HepG2 (cell line): ENCODE measurements at regions not wholly inside any gene's neighbourhood (a gene's known extent, or its start where the extent isn't known, plus 50 kb on each side); places are given as distances from the start of the nearest gene placed in this dataset.

Experiments used
- ATAC-seq: fragments of 200-7000 bp; cut with Tn5 transposase; 3 replicates; pipeline ENCODE4 v1.9.1; 2020; ENCODE audit warnings: mild to moderate bottlenecking, moderate library complexity
- BruUV-seq: library from RNA; stranded (reverse); fragments of 400-500 nt; replicated peaks from 2 replicates; lab custom pipeline; 2021; lab: Mats Ljungman, UMichigan
- CTCF ChIA-PET: fragments of 300-600 bp; formaldehyde crosslinking; extraction: SDS; loops from one replicate; lab custom pipeline; 2021; ENCODE audit warnings: low total read pairs, inconsistent platforms, low intra/inter-chr PET ratio; lab: Yijun Ruan, JAX
- POLR2A ChIA-PET: fragments of 350-600 bp; sonication (Branson Sonifier 250); formaldehyde crosslinking; loops from one replicate; lab custom pipeline; 2020; ENCODE audit warnings: antibody characterized with exemption, inconsistent platforms; lab: Yijun Ruan, JAX
- DNase-seq: peaks from one replicate; pipeline ENCODE4 v3.0.0-alpha.2; 2015; ENCODE audit warnings: low spot score
- FAIRE-seq: peaks from 3 replicates; lab custom pipeline; 2011; peaks lifted over from hg19 to GRCh38; lab: Jason Lieb, UNC
- H2AFZ ChIP-seq: one replicate; pipeline ENCODE4 v1.6.1; 2011; ENCODE audit warnings: low read length, inconsistent platforms
- H3K27ac ChIP-seq: fragments of 300-600 bp; 3 replicates; pipeline ENCODE4 v1.8.0; 2011; ENCODE audit warnings: mixed run types, mild to moderate bottlenecking, mixed read lengths, low read length, inconsistent platforms; ENCODE audit not compliant: insufficient read depth; ENCODE audit errors: extremely low read length
- H3K27me3 ChIP-seq, 2 experiments: fragments of 200-600 bp in 1 of 2; 2 replicates in 1 of 2; 3 replicates in 1 of 2; pipeline versions ENCODE4 v1.6.0 to v1.8.0; 2011; ENCODE audit warnings: low read length in 2 of 2, mild to moderate bottlenecking in 2 of 2, moderate library complexity in 2 of 2, inconsistent platforms in 1 of 2; ENCODE audit not compliant: insufficient read depth in 2 of 2, control insufficient read depth in 1 of 2
- H3K36me3 ChIP-seq, 2 experiments: fragments of 200-600 bp in 1 of 2; replicated peaks in 1 of 2; 2 replicates in 1 of 2; 3 replicates in 1 of 2; pipeline versions ENCODE4 v1.5.1 to v1.8.0; 2011; ENCODE audit warnings: low read length in 2 of 2, inconsistent platforms in 1 of 2; ENCODE audit not compliant: insufficient read depth in 2 of 2, control insufficient read depth in 1 of 2
- H3K4me1 ChIP-seq: 2 replicates; pipeline ENCODE4 v1.5.1; 2012; ENCODE audit warnings: low read length, inconsistent platforms; ENCODE audit not compliant: insufficient read depth
- H3K4me2 ChIP-seq: 2 replicates; pipeline ENCODE4 v1.6.0; 2011; ENCODE audit warnings: low read depth, low read length, inconsistent platforms
- H3K4me3 ChIP-seq, 3 experiments: fragments of 200-600 bp in 1 of 3; sonication (generic), shearing (Covaris generic) in 1 of 3; replicated peaks in 1 of 3; 2 replicates each; pipeline ENCODE4 v1.5.1; 2011 to 2016; ENCODE audit warnings: low read length in 3 of 3, inconsistent platforms in 2 of 3, low read depth in 2 of 3, mild to moderate bottlenecking in 2 of 3, control low read depth in 1 of 3, mixed read lengths in 1 of 3; ENCODE audit not compliant: insufficient read depth in 1 of 3
- H3K79me2 ChIP-seq: one replicate; pipeline ENCODE4 v1.6.1; 2011; ENCODE audit warnings: low read length, inconsistent platforms; ENCODE audit not compliant: insufficient read depth
- H3K9ac ChIP-seq: 2 replicates; pipeline ENCODE4 v1.6.0; 2011; ENCODE audit warnings: mild to moderate bottlenecking, low read depth, low read length, inconsistent platforms; ENCODE audit not compliant: insufficient read depth
- H3K9me3 ChIP-seq: 2 replicates; pipeline ENCODE4 v1.5.1; 2012; ENCODE audit warnings: mild to moderate bottlenecking, low read length
- H4K20me1 ChIP-seq: 2 replicates; pipeline ENCODE4 v1.6.0; 2011; ENCODE audit warnings: inconsistent platforms, mild to moderate bottlenecking, low read length, moderate library complexity; ENCODE audit not compliant: insufficient read depth
- ADNP ChIP-seq: sonication (generic); formaldehyde crosslinking; IDR thresholded peaks from 2 replicates; pipeline ENCODE4 v1.4.0; 2020; ENCODE audit warnings: missing genetic modification reagents
- CCAR2 ChIP-seq: fragments of 200-400 bp; formaldehyde crosslinking; optimal IDR thresholded peaks from 2 replicates; pipeline ENCODE3; 2018; ENCODE audit warnings: low read depth, mild to moderate bottlenecking, low read length, moderate library complexity
- CHCHD3 ChIP-seq: sonication (generic); formaldehyde crosslinking; IDR thresholded peaks from 2 replicates; pipeline ENCODE4 v1.8.0; 2022; ENCODE audit warnings: mild to moderate bottlenecking, missing genetic modification reagents, moderate library complexity
- CREM ChIP-seq, 2 experiments: sonication (generic) in 1 of 2; formaldehyde crosslinking in 1 of 2; IDR thresholded peaks; 2 replicates each; pipeline versions ENCODE4 v1.4.0 to v1.6.1; 2016 to 2020; ENCODE audit warnings: antibody characterized with exemption in 1 of 2, mild to moderate bottlenecking in 1 of 2, missing genetic modification reagents in 1 of 2
- PHF5A ChIP-seq: IDR thresholded peaks from one replicate; pipeline ENCODE4 v1.6.1; 2018; ENCODE audit warnings: low read depth, missing genetic modification reagents; ENCODE audit not compliant: unreplicated experiment
- RBM22 ChIP-seq: fragments of 200-400 bp; formaldehyde crosslinking; optimal IDR thresholded peaks from 2 replicates; pipeline ENCODE3; 2017; ENCODE audit warnings: mild to moderate bottlenecking, low read length, moderate library complexity
- SOX5 ChIP-seq: IDR thresholded peaks from 2 replicates; pipeline ENCODE4 v1.6.1; 2016; ENCODE audit warnings: borderline replicate concordance
- ZNF547 ChIP-seq: sonication (generic); formaldehyde crosslinking; IDR thresholded peaks from 2 replicates; pipeline ENCODE4 v1.5.1; 2020; ENCODE audit warnings: mild to moderate bottlenecking, missing genetic modification reagents
- ZSCAN9 ChIP-seq: IDR thresholded peaks from 2 replicates; pipeline ENCODE4 v1.6.1; 2016; ENCODE audit warnings: borderline replicate concordance
- WGBS: methylation state at CpG from one replicate; pipeline ENCODE4 v1.1.6; 2017; ENCODE audit warnings: low lambda C conversion rate; 5-methylcytosine and 5-hydroxymethylcytosine counted together
- in situ Hi-C: cut with HindIII; loops from 2 replicates; pipeline ENCODE4 v1.10.0; 2017; ENCODE audit warnings: low pct_unique_long_range_greater_than_20kb; ENCODE audit not compliant: extremely low pct_ligation_motif_present
- intact Hi-C: fragments of 100-400 bp; cut with micrococcal nuclease; formaldehyde crosslinking; loops from one replicate; pipeline ENCODE4 v1.10.0; 2022; ENCODE audit not compliant: unreplicated experiment
- TF ChIP-seq, protein P1 (sequence below): sonication (generic); formaldehyde crosslinking; IDR thresholded peaks from 2 replicates; pipeline ENCODE4 v1.4.0; 2020; ENCODE audit warnings: missing genetic modification reagents, borderline replicate concordance
- TF ChIP-seq, protein P2 (sequence below): sonication (generic); formaldehyde crosslinking; IDR thresholded peaks from 2 replicates; pipeline ENCODE4 v1.4.0; 2020; ENCODE audit warnings: mild to moderate bottlenecking, missing genetic modification reagents
- TF ChIP-seq, protein P3 (sequence below): sonication (generic); formaldehyde crosslinking; IDR thresholded peaks from 2 replicates; pipeline ENCODE4 v1.5.0; 2020; ENCODE audit warnings: missing genetic modification reagents

DNA sequence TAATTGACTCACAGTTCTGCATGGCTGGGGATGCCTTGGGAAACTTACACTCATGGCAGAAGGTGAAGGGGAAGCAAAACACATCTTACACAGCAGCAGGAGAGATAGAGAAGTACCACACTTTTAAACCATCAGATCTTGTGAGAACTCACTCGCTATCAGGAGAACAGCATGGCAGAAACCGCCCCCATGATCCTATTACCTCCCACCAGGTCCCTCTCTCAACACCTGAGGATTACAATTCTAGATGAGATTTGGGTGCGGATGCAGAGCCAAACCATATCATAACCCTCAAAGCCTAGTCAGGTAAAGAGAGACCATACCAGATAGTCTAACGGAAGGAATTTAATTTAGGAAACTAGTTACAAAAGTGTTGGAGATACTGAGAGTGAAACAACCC is 182.6 kb upstream of the ACVR2A start:
- Histone ChIP-seq H3K9ac (no peak overlapping the region), H3K4me1 (no peaks in the 10 kb centered on the region), H3K4me2 (no peak overlapping the region)
- WGBS = 10% methylated on average over 4 of the region's 4 CpGs
- POLR2A ChIA-PET = no interaction called here
- TF ChIP-seq CCAR2 = no peak
- TF ChIP-seq SOX5 (CRISPR knock-in tag) = no peak
- TF ChIP-seq ADNP (CRISPR knock-in tag) = no peak
- TF ChIP-seq, protein P1, sequence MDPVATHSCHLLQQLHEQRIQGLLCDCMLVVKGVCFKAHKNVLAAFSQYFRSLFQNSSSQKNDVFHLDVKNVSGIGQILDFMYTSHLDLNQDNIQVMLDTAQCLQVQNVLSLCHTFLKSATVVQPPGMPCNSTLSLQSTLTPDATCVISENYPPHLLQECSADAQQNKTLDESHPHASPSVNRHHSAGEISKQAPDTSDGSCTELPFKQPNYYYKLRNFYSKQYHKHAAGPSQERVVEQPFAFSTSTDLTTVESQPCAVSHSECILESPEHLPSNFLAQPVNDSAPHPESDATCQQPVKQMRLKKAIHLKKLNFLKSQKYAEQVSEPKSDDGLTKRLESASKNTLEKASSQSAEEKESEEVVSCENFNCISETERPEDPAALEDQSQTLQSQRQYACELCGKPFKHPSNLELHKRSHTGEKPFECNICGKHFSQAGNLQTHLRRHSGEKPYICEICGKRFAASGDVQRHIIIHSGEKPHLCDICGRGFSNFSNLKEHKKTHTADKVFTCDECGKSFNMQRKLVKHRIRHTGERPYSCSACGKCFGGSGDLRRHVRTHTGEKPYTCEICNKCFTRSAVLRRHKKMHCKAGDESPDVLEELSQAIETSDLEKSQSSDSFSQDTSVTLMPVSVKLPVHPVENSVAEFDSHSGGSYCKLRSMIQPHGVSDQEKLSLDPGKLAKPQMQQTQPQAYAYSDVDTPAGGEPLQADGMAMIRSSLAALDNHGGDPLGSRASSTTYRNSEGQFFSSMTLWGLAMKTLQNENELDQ (CRISPR knock-in tag) = no peak
- TF ChIP-seq CHCHD3 = no peak
- TF ChIP-seq ZNF547 (CRISPR knock-in tag) = no peak
- no peak for TF ChIP-seq CREM (IDR thresholded peaks at IDR 0.05)
- no peak for TF ChIP-seq CREM (CRISPR knock-in tag; IDR thresholded peaks at IDR 0.05)
- TF ChIP-seq PHF5A (CRISPR knock-in tag) = no peak
- TF ChIP-seq, protein P2, sequence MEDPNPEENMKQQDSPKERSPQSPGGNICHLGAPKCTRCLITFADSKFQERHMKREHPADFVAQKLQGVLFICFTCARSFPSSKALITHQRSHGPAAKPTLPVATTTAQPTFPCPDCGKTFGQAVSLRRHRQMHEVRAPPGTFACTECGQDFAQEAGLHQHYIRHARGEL (CRISPR knock-in tag) = no peak
- TF ChIP-seq, protein P3, sequence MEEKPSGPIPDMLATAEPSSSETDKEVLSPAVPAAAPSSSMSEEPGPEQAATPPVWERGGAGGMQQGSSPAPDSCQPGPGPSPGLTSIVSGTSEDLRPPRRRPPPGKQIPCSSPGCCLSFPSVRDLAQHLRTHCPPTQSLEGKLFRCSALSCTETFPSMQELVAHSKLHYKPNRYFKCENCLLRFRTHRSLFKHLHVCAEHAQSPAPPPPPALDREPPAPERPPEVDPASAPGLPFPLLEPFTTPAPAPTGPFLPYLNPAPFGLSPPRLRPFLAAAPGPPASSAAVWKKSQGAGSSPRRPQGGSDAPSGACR (CRISPR knock-in tag) = no peak
- TF ChIP-seq RBM22 = no peak
- TF ChIP-seq ZSCAN9 (CRISPR knock-in tag) = no peak
- TF ChIP-seq, all 625 proteins: peak for 0
- H4K20me1 ChIP-seq = no peaks in the 10 kb centered on the region
- in situ Hi-C loops (no loop called here), intact Hi-C loops (no loop called here)
- no peaks in the 10 kb centered on the region for H3K9me3 ChIP-seq
- no peaks in the 10 kb centered on the region for H3K27me3 ChIP-seq
- no peak overlapping the region for H3K4me3 ChIP-seq
- CTCF ChIA-PET = no interaction called here
- no TSS peak for BruUV-seq
- H3K27ac ChIP-seq = no peak overlapping the region
- ATAC-seq (no peak), DNase-seq (no peak), FAIRE-seq (no peak)
- no peak overlapping the region for H2AFZ ChIP-seq
- no peaks in the 10 kb centered on the region for H3K79me2 ChIP-seq
- no peaks in the 10 kb centered on the region for H3K36me3 ChIP-seq
